HG03135 (cell line): ENCODE measurements at regions not wholly inside any gene's neighbourhood (a gene's known extent, or its start where the extent isn't known, plus 50 kb on each side); places are given as distances from the start of the nearest gene placed in this dataset.

Experiments used
- ATAC-seq: cut with Tn5 transposase; IDR thresholded peaks from one replicate; pipeline ENCODE4 v1.9.1; 2021; ENCODE audit warnings: mild to moderate bottlenecking, moderate library complexity; ENCODE audit not compliant: unreplicated experiment

DNA sequence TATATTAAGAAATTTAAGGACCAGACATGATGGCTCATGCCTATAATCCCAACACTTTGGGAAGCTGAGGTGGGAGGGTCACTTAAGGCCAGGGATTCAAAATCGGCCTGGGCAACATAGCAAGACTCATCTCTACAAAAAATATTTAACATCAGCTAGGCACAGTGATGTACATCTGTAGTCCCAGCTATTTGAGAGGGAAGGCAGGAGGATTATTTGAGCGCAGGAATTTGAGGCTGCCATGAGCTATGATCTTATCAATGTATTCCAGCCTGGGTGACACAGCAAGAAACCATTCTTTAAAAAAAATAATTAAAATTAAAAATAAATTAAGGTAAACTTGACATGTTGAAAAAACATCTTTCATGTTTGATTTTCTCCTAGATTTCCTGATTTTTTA lies 564.2 kb downstream of the MBD2 start:
- ATAC-seq: no peak

DNA sequence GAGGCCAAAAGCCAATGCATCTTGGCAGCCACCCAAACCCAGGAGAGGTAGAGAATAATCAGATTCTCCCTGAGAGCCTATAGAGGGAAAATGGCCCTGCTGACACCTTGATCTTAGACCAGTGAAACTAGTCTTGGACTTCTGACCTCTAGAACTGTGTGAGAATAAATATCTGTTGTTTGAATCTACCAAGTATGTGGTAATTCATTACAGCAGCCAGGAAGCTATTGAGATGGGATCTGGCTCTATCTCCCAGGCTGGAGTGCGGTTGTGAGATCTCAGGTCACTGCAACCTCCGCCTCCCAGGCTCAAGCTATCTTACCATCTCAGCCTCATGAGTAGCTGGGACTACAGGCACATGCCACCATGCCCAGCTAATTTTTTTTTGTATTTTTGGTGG lies 567.2 kb downstream of the MBD2 start:
- no peak for ATAC-seq

DNA sequence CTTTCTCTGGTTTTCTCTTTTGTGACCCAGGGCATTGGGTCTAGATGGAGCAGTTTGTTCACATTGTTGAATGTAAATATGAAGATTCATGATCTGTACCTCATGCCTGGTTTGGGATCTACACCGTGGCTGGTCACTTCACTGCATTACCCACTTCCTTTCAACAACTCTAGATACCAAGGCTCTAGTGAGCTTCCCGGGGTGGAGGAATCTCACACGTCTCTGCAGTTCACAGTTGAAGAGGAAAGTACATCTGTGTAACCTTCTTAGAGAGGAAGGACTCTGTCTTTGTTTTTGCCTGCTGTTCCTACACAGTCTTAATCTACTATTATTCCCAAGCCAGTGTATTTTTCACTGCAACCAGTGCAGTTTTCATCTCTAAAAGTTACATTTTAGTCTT lies 574.8 kb downstream of the MBD2 start:
- ATAC-seq: no peak

DNA sequence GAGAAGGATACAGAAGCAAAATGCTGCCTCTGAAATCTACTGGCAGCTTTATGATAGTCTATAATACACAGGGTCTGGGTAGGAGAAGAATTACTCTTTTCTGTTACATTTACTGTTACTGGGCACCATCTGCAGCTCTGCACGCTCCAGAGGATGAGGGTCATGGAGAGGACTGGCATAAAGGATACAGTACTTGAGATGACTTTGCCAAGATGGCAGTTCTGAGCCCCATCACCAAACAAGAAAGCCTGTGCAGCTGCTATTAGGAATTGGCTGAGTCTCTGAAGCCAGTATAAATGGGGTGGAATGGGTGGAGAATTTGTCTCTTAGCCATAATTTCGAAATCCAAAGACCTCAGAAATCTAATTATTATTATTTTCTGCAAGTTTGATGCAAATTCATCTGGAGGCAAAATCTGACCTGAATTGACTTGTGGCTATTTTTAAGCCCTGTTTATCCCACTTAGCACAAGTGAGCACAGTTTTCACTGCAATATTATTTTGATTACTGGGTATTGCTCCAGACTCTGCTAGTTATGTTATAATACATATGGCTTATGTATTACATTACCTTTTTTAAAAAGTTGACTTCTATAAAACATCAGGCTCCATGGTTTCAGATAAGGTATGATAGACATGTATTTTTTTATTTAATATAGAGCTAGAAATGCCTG lies 579.5 kb downstream of the MBD2 start:
- ATAC-seq: no peak

DNA sequence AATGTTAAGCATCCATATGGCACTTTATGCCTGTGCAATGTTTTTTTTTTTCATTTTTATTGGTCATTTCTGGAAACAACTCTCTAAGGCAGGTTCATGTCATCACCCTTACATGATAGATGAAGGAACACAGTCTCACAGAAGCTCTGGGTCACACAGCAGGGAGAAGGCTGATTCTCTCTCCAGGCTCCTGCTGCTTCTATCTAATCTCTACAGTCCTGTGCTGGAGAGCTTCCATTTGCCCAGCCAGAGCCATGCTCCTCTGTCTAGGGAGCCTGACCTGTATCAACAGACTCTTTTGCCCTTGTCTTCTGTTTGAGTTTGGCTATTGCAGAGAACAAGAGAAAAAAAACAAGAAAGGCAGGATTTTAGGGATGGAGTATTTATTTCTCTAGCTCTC lies 584.8 kb downstream of the MBD2 start:
- ATAC-seq: no peak

DNA sequence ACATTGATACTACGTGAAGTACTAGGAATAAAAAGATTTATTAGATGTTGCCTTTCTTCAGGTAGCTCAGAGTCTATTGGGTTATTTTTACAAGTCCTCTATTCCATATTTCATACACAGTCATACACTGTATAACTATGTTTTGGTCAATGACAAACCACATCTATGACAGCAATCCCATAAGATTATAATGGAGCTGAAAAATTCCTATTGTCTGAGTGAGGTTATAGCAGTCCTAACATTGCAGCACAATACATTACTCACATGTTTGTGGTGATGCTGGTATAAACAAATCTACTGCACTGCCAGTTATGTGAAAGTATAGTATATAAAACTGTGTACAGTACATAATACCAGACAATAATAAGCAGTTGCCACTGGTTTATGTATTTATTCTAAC lies 595.1 kb downstream of the MBD2 start:
- ATAC-seq: no peak

DNA sequence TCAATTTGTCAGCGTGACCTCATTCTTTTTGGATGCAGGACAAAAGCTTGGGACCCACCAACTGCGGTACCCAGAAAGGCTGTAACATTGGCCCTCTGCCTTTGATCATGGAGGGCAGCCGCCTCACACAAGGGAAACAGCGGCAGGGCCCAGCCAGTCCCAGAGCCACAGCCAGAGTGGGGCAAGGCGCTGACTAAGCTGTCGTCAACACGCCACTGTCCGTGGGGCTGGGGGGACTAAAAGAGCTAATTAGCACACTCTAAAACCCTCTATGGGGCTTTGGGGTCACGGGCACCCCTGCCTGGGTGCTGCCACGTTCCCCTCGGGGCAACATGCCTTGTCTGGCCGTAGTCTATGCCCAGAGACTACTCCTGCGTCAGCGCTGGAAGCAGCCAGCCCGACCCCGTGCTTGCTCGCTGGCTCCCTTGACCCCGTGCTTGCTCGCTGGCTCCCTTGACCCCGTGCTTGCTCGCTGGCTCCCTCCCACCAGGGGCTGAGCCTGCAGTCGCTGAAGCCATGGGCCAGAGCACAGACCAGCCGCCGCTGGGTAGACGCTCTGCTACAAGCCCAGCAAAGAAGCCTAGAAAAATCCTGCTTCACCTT lies 598.4 kb downstream of the MBD2 start:
- no peak for ATAC-seq

DNA sequence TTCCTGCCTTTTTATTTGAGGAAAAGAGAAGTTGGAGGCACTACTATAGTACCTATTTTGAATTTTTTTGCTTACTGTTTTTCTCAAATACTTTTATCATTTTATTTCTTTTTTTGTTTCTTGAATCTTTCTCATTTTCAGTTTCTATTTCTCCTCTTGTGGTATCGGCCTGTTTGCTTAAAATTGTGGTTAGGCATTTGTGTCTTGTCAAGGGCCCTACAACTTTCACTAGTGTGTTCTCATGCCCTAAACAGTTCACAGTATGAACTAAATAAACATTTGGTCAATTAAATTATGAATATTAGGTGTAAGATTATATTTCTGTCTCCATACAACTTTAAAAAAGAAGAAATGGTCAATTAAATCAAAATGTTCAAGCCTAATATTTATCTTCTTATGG lies 613.5 kb downstream of the MBD2 start:
- no peak for ATAC-seq

DNA sequence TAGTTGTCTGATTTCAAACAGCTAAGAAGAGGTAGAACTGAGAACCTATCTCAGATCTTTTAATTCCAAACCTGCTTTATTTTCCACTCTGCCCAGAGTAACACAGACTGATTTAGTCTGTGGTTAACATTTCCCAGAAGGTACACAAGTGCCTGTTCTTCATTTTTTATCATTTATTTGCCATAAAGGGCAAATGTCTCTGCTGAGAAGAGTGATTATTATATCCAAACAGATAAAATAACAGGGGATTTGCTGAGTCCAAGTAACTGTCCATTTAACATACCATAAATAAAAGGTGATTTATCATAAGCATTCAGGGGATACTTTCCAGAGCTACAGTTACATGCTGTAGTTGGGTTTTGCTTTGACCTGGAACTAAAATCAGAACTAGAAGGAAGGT lies 617.7 kb downstream of the MBD2 start:
- no peak for ATAC-seq

DNA sequence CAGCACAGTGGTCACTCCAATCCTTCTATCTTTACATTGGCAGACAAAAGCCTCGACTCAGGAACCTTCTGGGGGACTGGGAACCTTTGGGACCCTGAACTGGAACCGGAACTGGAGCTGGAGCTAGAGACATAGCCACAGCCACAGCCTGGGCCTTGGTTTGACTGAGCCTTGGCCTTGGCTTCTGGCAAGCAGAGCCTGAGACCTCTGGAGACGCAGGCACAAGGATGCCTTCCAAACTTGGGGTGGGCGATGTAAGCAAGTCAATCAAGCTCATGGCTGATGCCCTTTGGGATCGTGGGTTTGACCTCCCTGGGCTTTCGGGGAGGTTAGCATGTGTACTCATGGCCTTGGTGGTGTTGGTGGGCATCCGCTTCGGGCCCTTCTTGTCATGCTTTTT lies 619.3 kb downstream of the MBD2 start:
- ATAC-seq: no peak

DNA sequence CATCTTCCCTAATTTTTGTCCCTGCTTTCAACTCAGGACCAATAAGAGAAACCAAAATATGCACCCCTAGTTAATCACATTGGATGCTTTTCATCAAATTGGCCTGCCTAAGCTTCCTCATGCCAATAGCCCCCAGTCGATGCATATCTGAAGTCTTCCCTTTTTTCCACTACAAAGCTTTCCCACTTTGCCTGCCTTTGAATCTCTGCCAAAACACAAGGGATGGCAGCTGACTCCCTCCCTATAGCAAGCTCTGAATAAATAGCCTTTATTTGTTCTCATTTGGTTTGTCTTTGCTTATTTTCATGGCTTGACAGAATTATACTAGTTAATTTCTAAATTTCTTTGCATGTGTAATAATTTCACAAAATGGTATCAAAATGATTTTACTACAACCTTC lies 621.2 kb downstream of the MBD2 start:
- ATAC-seq: no peak

DNA sequence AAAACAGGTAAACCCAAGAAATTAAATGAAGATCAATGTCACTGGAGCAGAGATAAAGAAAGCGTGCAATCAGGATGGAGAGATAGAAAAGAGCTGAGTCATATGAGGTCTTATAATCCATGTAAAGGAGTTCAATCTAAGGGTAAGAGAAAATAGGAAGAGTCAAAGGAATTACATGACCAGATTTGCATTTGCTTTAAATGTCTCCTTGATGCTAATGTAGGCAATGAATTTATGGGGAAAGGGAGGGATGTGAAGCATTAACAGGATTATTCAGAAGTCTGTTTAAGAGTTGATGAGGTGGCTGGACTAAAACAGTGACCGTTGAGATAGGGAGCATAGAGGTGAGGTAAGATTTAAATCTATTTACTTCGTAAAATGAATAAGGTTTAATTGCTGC lies 623.1 kb downstream of the MBD2 start:
- no peak for ATAC-seq

DNA sequence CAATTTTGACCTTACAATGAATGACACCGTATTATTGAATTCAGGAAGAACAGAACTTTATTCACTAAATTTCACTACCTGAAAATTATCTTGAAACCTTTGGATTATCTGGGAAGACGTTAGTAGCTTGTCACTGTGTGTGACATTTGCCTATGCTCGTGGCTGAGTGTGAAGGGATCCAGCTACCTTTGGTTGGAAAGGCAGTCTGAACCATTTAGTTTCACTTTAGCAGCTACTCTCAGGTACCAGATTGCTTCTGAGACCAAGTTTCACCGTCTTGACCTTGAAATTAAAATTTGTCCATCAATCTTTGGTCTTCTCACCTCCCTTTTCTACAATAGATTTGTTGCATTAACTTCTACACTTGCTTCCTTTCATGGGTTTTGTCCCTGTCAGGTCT lies 637.5 kb downstream of the MBD2 start:
- ATAC-seq: no peak
